ENCODE measurements at regions not wholly inside any gene's neighbourhood (a gene's known extent, or its start where the extent isn't known, plus 50 kb on each side); places are given as distances from the start of the nearest gene placed in this dataset.
"Not testable (repeated sequence)": the region's sequence is repeated elsewhere in the genome, so short reads cannot be mapped to it uniquely, and the experiment has no call there.

- Histone ChIP-seq H3K27me3 (ENCODE audit: insufficient read depth, low read depth, low read length) (no peaks in the 10 kb centered on the region), H3F3A (ENCODE audit: insufficient read depth, low read length, poor library complexity, severe bottlenecking) (peaks cover 3% of the 10 kb centered on the region), H2AFZ (ENCODE audit: low read depth, low read length) (no peak overlapping the region), H3K4me3 (ENCODE audit: low read length) (peak overlapping the region; percentile 28), H3K9me2 (ENCODE audit: insufficient read depth, low read length) (no peaks in the 10 kb centered on the region), H3K36me3 (ENCODE audit: insufficient read depth, low read length) (no peaks in the 10 kb centered on the region), H3K9me3 (ENCODE audit: low read length) (no peaks in the 10 kb centered on the region), H3K4me2 (ENCODE audit: low read length) (no peak overlapping the region), H3K27ac (ENCODE audit: low read length) (peak overlapping the region; percentile 0), H4K20me1 (ENCODE audit: insufficient read depth) (no peaks in the 10 kb centered on the region), H3K79me2 (replicated peaks; ENCODE audit: insufficient read depth, low read length) (no peaks in the 10 kb centered on the region), H3K9ac (ENCODE audit: low read length) (no peak overlapping the region)
- no peak for TF ChIP-seq EZH2 (IDR thresholded peaks at IDR 0.05; ENCODE audit: borderline replicate concordance, insufficient read depth, low read length, poor library complexity, severe bottlenecking)
- no peak for TF ChIP-seq EP300 (conservative IDR thresholded peaks at IDR 0.05; ENCODE audit: poor library complexity, severe bottlenecking)
- no peak for TF ChIP-seq MXI1 (conservative IDR thresholded peaks at IDR 0.05; ENCODE audit: poor library complexity, severe bottlenecking)
- no peak for TF ChIP-seq TAF1 (IDR thresholded peaks at IDR 0.05; ENCODE audit: low read depth)
- TF ChIP-seq SMC3 (conservative IDR thresholded peaks at IDR 0.05; ENCODE audit: poor library complexity): no peak
- TF ChIP-seq CTCF (IDR thresholded peaks at IDR 0.05; ENCODE audit: poor library complexity, severe bottlenecking): no peak
- peak; percentile 58 for TF ChIP-seq REST (IDR thresholded peaks at IDR 0.05; ENCODE audit: borderline replicate concordance)
- TF ChIP-seq RAD21 (conservative IDR thresholded peaks at IDR 0.05): no peak
- peak; percentile 28 for TF ChIP-seq POLR2AphosphoS5 (IDR thresholded peaks at IDR 0.05)
These were observed 159.2 kb upstream of the SH3BP4 start for GRCh38 chr2:234792621-234793022.

- not testable (repeated sequence) for H3K9ac ChIP-seq (ENCODE audit: low read length); H3K4me3 ChIP-seq (ENCODE audit: low read length); H2AFZ ChIP-seq (ENCODE audit: low read depth, low read length); H3K27me3 ChIP-seq (ENCODE audit: insufficient read depth, low read depth, low read length); H3K36me3 ChIP-seq (ENCODE audit: insufficient read depth, low read length); H3F3A ChIP-seq (ENCODE audit: insufficient read depth, low read length, poor library complexity, severe bottlenecking); H3K79me2 ChIP-seq (replicated peaks; ENCODE audit: insufficient read depth, low read length); H3K9me2 ChIP-seq (ENCODE audit: insufficient read depth, low read length); H3K9me3 ChIP-seq (ENCODE audit: low read length); H4K20me1 ChIP-seq (ENCODE audit: insufficient read depth); H3K4me2 ChIP-seq (ENCODE audit: low read length)
- peak overlapping the region; percentile 0 for H3K27ac ChIP-seq (ENCODE audit: low read length)
These were observed 159.7 kb upstream of the SH3BP4 start for GRCh38 chr2:234792096-234792495.

GRCh38 chr2:234790380-234790779 is 161.4 kb upstream of the SH3BP4 start:
- Histone ChIP-seq H3K9me3 (ENCODE audit: low read length) (no peaks in the 10 kb centered on the region), H4K20me1 (ENCODE audit: insufficient read depth) (no peaks in the 10 kb centered on the region), H3K79me2 (replicated peaks; ENCODE audit: insufficient read depth, low read length) (no peaks in the 10 kb centered on the region), H3K4me3 (ENCODE audit: low read length) (no peak overlapping the region), H3K9ac (ENCODE audit: low read length) (no peak overlapping the region), H3K27ac (ENCODE audit: low read length) (no peak overlapping the region), H3K9me2 (ENCODE audit: insufficient read depth, low read length) (no peaks in the 10 kb centered on the region), H3F3A (ENCODE audit: insufficient read depth, low read length, poor library complexity, severe bottlenecking) (peaks cover 3% of the 10 kb centered on the region), H3K4me2 (ENCODE audit: low read length) (no peak overlapping the region), H2AFZ (ENCODE audit: low read depth, low read length) (no peak overlapping the region), H3K36me3 (ENCODE audit: insufficient read depth, low read length) (no peaks in the 10 kb centered on the region), H3K27me3 (ENCODE audit: insufficient read depth, low read depth, low read length) (no peaks in the 10 kb centered on the region)
- TF ChIP-seq EZH2 (IDR thresholded peaks at IDR 0.05; ENCODE audit: borderline replicate concordance, insufficient read depth, low read length, poor library complexity, severe bottlenecking): no peak
